ENCODE measurements at regions not wholly inside any gene's neighbourhood (a gene's known extent, or its start where the extent isn't known, plus 50 kb on each side); places are given as distances from the start of the nearest gene placed in this dataset.

- no peak for TF ChIP-seq CTCF (IDR thresholded peaks at IDR 0.05; ENCODE audit: borderline replicate concordance, control extremely low read depth, extremely low read depth, insufficient read depth, missing control alignments)
- no peak for DNase-seq (ENCODE audit: low spot score)
- in situ Hi-C loops (cut with MboI; ENCODE audit: low sequenced_read_pairs, unreplicated experiment) = no loop called here
These were observed 459.7 kb downstream of the BTG1 start for GRCh38 chr12:91685917-91686316.

GRCh38 chr12:91681751-91682150 is 463.9 kb downstream of the BTG1 start:
- in situ Hi-C loops (cut with MboI; ENCODE audit: low sequenced_read_pairs, unreplicated experiment) = no loop called here
- no peak for DNase-seq (ENCODE audit: low spot score)
- TF ChIP-seq CTCF (IDR thresholded peaks at IDR 0.05; ENCODE audit: borderline replicate concordance, control extremely low read depth, extremely low read depth, insufficient read depth, missing control alignments) = no peak

GRCh38 chr12:91680864-91681263 is 464.8 kb downstream of the BTG1 start:
- in situ Hi-C loops (cut with MboI; ENCODE audit: low sequenced_read_pairs, unreplicated experiment) = no loop called here

GRCh38 chr12:91677556-91677955 is 468.1 kb downstream of the BTG1 start:
- DNase-seq (ENCODE audit: low spot score) = no peak
- no peak for TF ChIP-seq CTCF (IDR thresholded peaks at IDR 0.05; ENCODE audit: borderline replicate concordance, control extremely low read depth, extremely low read depth, insufficient read depth, missing control alignments)
- in situ Hi-C loops (cut with MboI; ENCODE audit: low sequenced_read_pairs, unreplicated experiment) = no loop called here

More at GRCh38 chr12:91680864-91681263, 464.8 kb downstream of the BTG1 start:
- no peak for DNase-seq (ENCODE audit: low spot score)
- TF ChIP-seq CTCF (IDR thresholded peaks at IDR 0.05; ENCODE audit: borderline replicate concordance, control extremely low read depth, extremely low read depth, insufficient read depth, missing control alignments) = no peak

- in situ Hi-C loops (cut with MboI; ENCODE audit: low sequenced_read_pairs, unreplicated experiment) = no loop called here
- no peak for TF ChIP-seq CTCF (IDR thresholded peaks at IDR 0.05; ENCODE audit: borderline replicate concordance, control extremely low read depth, extremely low read depth, insufficient read depth, missing control alignments)
- no peak for DNase-seq (ENCODE audit: low spot score)
These were observed 470.2 kb downstream of the BTG1 start for GRCh38 chr12:91675401-91675800.

- in situ Hi-C loops (cut with MboI; ENCODE audit: low sequenced_read_pairs, unreplicated experiment) = no loop called here
- TF ChIP-seq CTCF (IDR thresholded peaks at IDR 0.05; ENCODE audit: borderline replicate concordance, control extremely low read depth, extremely low read depth, insufficient read depth, missing control alignments) = no peak
- DNase-seq (ENCODE audit: low spot score) = no peak
These were observed 473.5 kb downstream of the BTG1 start for GRCh38 chr12:91672130-91672529.

- DNase-seq (ENCODE audit: low spot score) = no peak
- in situ Hi-C loops (cut with MboI; ENCODE audit: low sequenced_read_pairs, unreplicated experiment) = no loop called here
- TF ChIP-seq CTCF (IDR thresholded peaks at IDR 0.05; ENCODE audit: borderline replicate concordance, control extremely low read depth, extremely low read depth, insufficient read depth, missing control alignments) = no peak
These were observed 478.0 kb downstream of the BTG1 start for GRCh38 chr12:91667694-91668093.

Data from GM13976 (cell line).